Ishikawa (cell line): ENCODE measurements at regions not wholly inside any gene's neighbourhood (a gene's known extent, or its start where the extent isn't known, plus 50 kb on each side); places are given as distances from the start of the nearest gene placed in this dataset.

ENCODE experiments used
- CEBPB ChIP-seq: IDR thresholded peaks from 2 replicates; pipeline ENCODE4 v1.6.1; 2012
- EGR1 ChIP-seq: IDR thresholded peaks from 2 replicates; pipeline ENCODE4 v1.6.1; 2012
- FOXM1 ChIP-seq: IDR thresholded peaks from 2 replicates; pipeline ENCODE4 v1.6.1; 2012; ENCODE audit warnings: low read depth, borderline replicate concordance
- MAX ChIP-seq: IDR thresholded peaks from 2 replicates; pipeline ENCODE4 v1.6.1; 2012
- RAD21 ChIP-seq: IDR thresholded peaks from 2 replicates; pipeline ENCODE4 v1.6.1; 2012; ENCODE audit warnings: low read depth
- REST ChIP-seq: IDR thresholded peaks from 2 replicates; pipeline ENCODE4 v1.6.1; 2012; ENCODE audit warnings: low read depth, mild to moderate bottlenecking
- YY1 ChIP-seq: IDR thresholded peaks from 2 replicates; pipeline ENCODE4 v1.6.1; 2012; ENCODE audit warnings: low read depth
- ZBTB7A ChIP-seq: IDR thresholded peaks from 2 replicates; pipeline ENCODE4 v1.6.1; 2012; ENCODE audit warnings: low read depth

GRCh38 chr12:30438601-30439041, 257.0 kb downstream of the IPO8 start:
- TF ChIP-seq EGR1 = no peak
- TF ChIP-seq ZBTB7A = no peak
- TF ChIP-seq MAX = no peak
- TF ChIP-seq RAD21 = no peak
- TF ChIP-seq FOXM1 = no peak
- no peak for TF ChIP-seq REST
- TF ChIP-seq YY1 = no peak
- TF ChIP-seq CEBPB = no peak
